ENCODE measurements at regions not wholly inside any gene's neighbourhood (a gene's known extent, or its start where the extent isn't known, plus 50 kb on each side); places are given as distances from the start of the nearest gene placed in this dataset.

DNA sequence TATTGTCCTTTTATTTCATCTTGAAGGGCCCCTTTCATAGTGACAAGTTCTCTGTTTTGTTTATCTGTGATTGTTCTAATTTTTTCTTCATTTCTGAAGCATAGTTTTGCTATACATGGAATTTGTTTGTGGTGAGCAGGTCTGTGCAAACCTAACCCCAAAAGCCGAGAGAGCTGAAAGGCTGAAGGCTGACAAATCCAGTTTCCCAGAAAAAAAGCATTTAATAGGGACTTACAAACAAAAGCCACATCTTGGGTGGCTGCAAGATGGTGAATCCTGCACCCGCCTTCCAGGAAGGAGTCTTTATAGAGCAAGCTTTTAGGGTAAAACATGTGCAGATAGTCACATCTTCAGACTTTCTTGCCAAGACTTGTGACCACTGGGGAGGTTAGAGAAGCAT is 473.4 kb upstream of the TRIB2 start:
- H3K4me1 ChIP-seq (ENCODE audit: low read depth) = no peaks in the 10 kb centered on the region
- no peak for TF ChIP-seq CTCF (IDR thresholded peaks at IDR 0.05; ENCODE audit: low read depth, low read length)
- H3K27me3 ChIP-seq = no peaks in the 10 kb centered on the region

GRCh38 chr2:12244070-12244469 is 472.7 kb upstream of the TRIB2 start:
- no peak for TF ChIP-seq CTCF (IDR thresholded peaks at IDR 0.05; ENCODE audit: low read depth, low read length)
- Histone ChIP-seq H3K27me3 (no peaks in the 10 kb centered on the region), H3K4me1 (ENCODE audit: low read depth) (no peaks in the 10 kb centered on the region), H3K4me3 (no peak overlapping the region), H3K27ac (no peak overlapping the region), H3K36me3 (no peaks in the 10 kb centered on the region), H3K9me3 (ENCODE audit: low read depth) (no peaks in the 10 kb centered on the region)
- peak in 1 of 2 donors; percentile 25 for DNase-seq (ENCODE audit: low read depth in 1 of 2, low spot score in 1 of 2)

More for the DNA sequence above, 473.4 kb upstream of the TRIB2 start:
- Histone ChIP-seq H3K27ac (no peak overlapping the region), H3K9me3 (ENCODE audit: low read depth) (no peaks in the 10 kb centered on the region), H3K36me3 (no peaks in the 10 kb centered on the region), H3K4me3 (no peak overlapping the region)
- no peak for DNase-seq (ENCODE audit: low read depth in 1 of 2, low spot score in 1 of 2)

GRCh38 chr2:12251121-12251520 is 465.6 kb upstream of the TRIB2 start:
- no peak for TF ChIP-seq CTCF (IDR thresholded peaks at IDR 0.05; ENCODE audit: low read depth, low read length)
- Histone ChIP-seq H3K36me3 (no peaks in the 10 kb centered on the region), H3K27me3 (no peaks in the 10 kb centered on the region), H3K4me1 (ENCODE audit: low read depth) (peaks cover 7% of the 10 kb centered on the region), H3K27ac (no peak overlapping the region), H3K4me3 (no peak overlapping the region), H3K9me3 (ENCODE audit: low read depth) (no peaks in the 10 kb centered on the region)
- no peak for DNase-seq (ENCODE audit: low read depth in 1 of 2, low spot score in 1 of 2)

GRCh38 chr2:12251749-12252148 is 465.0 kb upstream of the TRIB2 start:
- Histone ChIP-seq H3K4me3 (no peak overlapping the region), H3K4me1 (ENCODE audit: low read depth) (peaks cover 7% of the 10 kb centered on the region), H3K27ac (no peak overlapping the region), H3K9me3 (ENCODE audit: low read depth) (no peaks in the 10 kb centered on the region), H3K27me3 (no peaks in the 10 kb centered on the region), H3K36me3 (no peaks in the 10 kb centered on the region)
- no peak for DNase-seq (ENCODE audit: low read depth in 1 of 2, low spot score in 1 of 2)
- TF ChIP-seq CTCF (IDR thresholded peaks at IDR 0.05; ENCODE audit: low read depth, low read length) = no peak

GRCh38 chr2:12253167-12253778 is 463.5 kb upstream of the TRIB2 start:
- Histone ChIP-seq H3K9me3 (ENCODE audit: low read depth) (no peaks in the 10 kb centered on the region), H3K4me1 (ENCODE audit: low read depth) (peaks cover 7% of the 10 kb centered on the region), H3K36me3 (no peaks in the 10 kb centered on the region), H3K4me3 (no peak overlapping the region), H3K27ac (no peak overlapping the region), H3K27me3 (no peaks in the 10 kb centered on the region)
- no peak for TF ChIP-seq CTCF (IDR thresholded peaks at IDR 0.05; ENCODE audit: low read depth, low read length)
- DNase-seq (ENCODE audit: low read depth in 1 of 2, low spot score in 1 of 2) = no peak

Data from cardiac muscle cell (in vitro differentiated cells and primary cell).